H4 (cell line): ENCODE measurements at regions not wholly inside any gene's neighbourhood (a gene's known extent, or its start where the extent isn't known, plus 50 kb on each side); places are given as distances from the start of the nearest gene placed in this dataset.
A peak's percentile ranks its signal among the peaks of the same experiment; 100 is the strongest.

Source experiments
- DNase-seq: peaks from one replicate; pipeline ENCODE4 v3.0.0-alpha.2; 2015; ENCODE audit warnings: low spot score

DNA sequence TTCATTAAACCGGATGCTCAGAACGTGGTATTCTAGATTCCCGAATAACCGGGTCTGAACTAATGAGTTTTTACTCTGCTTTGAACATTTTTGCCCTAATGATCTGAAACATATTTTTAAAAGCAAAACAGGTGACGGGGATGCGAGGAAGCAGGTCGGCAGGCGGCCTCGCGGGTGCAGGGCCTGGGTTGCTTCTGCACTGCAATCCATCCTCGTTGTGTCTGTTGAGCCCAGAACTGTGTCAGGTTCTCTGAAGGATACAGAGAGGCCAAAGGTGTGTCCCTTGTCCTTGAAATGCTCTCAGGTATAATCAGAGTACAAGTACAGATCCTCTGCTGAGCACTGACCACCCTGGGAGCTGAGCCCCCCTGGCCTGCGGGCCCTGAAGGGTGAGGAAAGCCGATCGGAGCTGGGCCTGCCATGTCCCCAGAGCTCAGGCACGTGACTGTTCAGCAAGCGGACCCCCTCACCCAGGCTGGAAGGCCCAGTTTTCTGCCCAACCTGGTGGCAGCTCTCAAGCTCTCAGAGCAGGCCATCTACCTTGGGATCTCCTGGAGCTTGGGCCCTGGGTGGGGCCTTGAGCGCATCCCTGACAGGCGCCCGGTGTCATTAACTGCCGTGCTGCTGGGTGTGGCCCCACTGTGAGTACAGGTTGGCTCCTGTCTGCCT is 151.8 kb downstream of the OLFM1 start:
- DNase-seq: no peak

DNA sequence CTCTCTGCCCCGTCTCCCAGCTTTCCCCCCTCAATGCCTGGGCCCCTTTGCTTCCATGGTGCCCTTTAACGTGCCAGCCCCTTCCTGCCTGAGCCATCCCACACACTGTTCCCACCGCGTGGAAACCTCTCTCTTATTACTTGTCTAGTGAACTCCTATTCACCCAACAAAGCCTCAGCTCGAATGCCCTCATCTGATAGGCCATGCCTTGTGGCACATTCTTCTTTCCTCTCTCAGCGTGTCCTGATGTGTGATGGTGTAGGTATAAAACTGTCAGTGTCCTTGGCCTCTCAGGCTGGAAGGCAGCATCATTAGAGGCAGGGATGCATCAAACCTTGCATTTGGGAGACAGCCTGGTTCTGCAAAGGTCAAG is 152.3 kb downstream of the OLFM1 start:
- no peak for DNase-seq

DNA sequence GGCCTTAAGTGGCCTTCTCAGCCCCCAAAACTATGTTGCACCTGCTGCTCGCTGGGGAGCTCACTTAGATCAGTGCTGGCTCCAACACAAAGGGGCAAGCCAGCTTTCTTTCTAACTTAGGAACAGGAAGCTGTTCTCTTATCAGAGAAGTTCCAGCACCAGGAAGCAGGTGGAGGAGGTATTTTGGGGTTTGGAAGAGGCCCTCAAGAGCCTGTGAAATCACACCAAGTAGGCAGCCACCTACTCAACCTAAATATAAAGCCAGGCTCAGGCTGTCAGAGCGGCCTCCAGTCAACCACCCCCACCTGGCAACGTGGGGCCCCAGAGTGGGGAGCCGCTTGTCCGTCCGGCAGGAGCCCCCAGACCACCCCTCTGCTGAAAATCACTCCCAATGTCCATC is 152.8 kb downstream of the OLFM1 start:
- DNase-seq: no peak

DNA sequence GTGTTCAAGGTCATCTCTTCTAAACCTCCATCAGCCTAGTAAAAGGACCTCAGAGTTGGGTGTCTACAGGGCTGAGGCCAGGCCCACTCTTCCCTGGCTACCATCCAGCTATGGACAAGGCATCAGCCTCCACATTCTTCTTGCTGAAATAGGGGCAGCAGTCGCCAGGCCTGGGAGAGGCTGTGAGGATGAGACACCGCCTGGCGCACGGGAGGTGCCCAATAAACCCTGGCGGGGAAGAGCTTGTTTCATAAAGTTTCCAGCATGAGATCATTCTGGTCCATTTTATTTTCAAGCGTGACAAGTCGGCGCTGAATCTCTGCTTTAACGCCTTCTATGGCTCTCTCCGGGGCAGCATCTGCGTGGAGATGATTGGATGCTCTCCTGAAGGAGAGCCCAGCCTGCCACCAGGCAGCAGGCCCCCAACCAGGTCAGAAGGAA is 153.4 kb downstream of the OLFM1 start:
- DNase-seq: no peak

DNA sequence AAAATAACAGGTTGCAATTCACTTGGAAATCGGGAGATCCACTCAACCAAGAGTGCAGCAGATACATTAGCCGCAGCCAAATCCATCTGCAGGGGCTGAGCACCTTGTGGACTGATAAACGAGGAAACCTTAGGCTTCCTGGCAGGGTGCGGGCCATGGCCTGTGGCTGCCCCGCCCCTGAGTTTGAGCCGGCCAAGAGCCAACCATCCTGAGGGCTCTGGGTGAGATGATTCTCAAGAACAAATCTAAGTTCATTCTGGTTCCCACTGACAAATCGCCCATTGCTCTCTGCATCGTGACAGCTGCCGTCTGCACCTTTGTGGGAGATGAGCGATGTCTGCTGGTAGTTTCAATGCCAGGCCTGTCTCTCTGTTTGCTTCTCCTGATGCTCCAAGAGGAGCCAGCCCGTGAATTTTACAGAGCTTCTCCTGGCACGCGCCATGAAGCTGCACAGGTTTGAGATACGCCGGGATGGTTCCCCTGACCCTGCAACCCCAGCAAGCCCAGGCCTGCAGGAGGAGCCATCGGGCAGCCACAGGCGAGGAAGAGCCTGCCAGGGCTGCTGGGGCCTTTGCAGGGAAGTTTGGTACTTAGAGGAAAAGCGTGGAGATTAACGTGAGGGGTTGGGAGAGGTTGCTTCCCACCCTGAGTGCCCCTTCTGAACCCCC is 154.0 kb downstream of the OLFM1 start:
- no peak for DNase-seq

DNA sequence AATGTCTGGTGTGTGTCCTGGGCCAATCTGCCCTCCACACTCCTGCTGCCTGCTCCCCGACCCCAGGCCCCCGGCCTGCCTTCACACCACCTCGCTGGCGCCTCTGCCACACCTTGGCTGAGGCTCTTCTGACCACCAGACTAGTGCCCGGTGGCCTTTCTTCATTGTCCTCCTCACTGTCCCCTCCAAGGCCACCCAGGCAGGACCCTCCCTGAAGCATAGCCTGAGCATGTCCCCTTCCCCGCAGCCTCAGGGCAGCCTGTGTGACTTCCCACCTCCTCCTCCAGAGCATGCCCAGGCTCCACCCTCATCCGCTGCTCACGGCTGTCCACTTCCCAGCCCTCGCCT is 154.6 kb downstream of the OLFM1 start:
- no peak for DNase-seq

DNA sequence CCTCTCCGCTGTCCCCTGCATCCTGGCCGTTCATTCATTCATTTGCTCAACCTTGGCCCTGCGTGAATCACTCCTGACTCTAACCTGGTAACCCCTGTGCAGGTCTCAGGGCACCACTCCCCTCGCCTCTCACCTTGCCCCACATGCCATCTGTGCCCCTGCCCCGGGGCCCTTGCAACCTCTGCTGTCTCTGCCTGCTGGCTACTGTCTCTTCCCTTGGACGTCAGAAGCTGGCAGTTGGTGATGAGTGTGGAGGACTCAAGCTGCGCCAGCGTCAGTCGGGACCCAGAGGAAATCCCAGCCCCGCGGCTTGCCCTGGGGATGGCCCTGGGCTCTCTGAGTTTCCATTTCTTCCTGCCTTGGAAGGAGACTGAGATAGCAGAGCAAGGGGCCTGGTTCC is 154.9 kb downstream of the OLFM1 start:
- DNase-seq: no peak

DNA sequence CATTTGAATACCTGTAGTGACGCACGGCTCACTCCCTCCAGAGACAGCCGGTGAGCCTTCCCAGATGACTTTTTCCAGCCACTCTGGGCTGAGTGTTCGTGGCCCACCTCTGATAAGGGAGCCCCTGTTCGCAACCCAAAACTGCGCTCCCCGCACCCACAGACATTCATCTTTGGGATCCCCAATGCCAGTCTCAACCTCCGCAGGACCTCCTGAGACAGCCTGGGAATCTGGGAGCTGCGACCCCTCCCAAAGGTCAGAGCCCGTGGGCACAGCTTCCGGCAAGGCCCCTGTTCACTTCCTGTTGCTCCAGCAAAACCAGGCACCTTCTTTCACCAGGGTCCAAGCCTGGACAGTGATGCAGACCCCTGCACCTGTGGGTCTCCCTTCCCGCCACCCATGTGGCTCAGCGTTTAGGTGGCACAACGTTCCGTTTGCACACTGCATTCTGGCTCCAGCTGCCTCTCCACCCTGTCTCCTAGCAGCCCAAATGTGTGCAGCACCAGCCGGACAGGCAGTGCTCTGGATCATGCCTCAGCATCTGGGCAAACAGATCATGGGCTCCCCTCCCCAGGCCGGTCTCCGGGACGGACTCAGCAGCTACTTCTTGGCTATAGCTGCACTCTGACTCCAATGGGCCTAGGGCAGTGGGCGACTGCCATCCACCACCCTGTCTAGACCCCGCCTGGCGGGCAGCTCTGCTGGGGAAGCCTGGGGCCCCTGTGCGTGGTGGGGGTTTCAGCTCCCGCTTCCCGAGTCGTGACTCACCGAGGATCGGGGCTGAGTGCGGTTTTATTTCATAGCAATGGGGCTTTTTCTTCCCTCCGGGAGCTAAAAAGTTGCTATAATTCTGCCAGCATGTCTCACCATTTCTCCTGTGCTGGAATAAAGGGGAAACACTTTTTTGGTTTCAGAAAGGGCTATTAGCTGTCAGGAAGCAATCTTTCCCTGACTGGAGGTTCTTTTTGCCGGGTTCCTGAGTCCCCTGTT is 156.0 kb downstream of the OLFM1 start:
- DNase-seq: no peak

DNA sequence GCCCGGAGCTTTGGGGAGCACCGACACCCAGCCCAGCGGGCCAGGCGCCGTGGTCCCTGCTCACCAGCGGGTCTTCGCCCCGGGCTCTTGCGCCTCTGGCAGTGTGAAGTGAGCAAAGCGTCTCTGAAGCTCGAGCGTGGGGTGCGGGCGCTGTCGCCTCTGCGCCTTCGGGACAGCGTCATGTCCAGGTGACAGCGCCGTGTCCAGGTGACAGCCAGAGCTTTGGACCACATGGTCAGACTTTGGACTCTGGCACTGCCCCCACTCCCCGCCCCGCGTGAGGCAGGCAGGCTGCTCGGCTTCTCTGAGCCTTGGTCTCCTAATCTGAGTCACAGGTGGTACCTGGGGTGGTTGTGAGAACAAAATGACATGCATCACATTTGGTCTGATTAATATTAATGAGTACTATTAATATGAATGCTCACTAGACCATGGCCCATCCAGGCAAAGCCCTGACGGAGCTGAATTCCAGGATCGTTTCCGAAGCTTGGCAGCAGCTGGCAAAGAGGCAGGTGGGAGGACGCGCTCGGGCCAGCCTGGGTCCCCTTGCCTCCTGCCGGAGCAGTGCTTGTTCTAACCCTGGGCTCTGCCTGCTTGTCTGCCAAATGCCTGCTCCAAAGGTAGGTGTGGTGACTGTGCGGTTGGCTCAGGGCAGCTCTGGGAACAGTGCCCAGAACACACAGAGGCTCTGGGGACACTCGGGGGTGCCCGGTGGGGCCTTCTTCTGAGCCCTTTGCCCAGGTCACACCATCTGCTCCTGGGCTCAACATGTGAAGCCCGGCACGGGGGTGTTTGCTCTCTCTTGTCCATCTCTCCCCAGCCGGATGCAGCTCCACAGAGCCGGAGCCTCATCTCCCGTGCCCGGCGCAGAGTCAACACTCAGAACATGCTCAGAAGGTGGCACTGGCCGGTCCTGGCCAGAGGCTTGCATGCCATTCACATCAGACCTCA is 157.1 kb downstream of the OLFM1 start:
- peak; percentile 46 for DNase-seq

DNA sequence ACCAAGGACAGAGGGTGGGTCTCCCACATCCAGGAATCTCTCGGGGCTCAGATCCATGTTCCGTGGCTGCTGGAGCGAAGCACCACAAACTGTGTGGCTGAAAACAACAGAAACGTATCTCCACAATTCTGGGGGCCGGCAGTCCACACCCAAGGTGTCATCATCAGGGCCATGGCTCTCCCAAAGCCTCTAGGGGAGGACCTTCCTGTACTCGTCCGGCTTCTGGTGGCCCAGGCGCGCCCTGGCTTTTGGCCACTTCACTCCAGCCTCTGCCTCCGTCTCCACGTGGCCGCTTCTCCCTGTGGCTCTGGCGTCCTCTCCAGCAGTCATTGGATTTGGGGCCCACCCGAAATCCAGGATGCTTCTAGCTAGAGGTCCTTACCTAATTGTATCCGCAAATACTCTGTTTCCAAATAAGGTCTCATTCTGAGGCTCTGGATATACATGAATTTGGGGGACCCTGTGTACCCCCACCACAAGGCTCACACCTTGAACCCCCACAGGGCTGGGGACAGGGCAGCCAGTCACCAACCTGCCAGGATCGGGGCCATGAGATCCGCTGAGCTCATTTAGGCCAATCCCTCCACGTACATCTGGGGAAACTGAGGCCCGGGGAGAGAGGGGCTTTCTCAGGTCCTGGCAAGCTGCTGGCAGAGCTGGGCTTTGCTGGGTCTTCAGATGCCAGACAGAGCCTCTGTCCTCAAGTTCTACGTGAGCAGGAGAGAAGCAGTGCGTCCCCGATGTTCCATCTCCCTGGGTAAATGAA is 158.2 kb downstream of the OLFM1 start:
- DNase-seq: no peak

DNA sequence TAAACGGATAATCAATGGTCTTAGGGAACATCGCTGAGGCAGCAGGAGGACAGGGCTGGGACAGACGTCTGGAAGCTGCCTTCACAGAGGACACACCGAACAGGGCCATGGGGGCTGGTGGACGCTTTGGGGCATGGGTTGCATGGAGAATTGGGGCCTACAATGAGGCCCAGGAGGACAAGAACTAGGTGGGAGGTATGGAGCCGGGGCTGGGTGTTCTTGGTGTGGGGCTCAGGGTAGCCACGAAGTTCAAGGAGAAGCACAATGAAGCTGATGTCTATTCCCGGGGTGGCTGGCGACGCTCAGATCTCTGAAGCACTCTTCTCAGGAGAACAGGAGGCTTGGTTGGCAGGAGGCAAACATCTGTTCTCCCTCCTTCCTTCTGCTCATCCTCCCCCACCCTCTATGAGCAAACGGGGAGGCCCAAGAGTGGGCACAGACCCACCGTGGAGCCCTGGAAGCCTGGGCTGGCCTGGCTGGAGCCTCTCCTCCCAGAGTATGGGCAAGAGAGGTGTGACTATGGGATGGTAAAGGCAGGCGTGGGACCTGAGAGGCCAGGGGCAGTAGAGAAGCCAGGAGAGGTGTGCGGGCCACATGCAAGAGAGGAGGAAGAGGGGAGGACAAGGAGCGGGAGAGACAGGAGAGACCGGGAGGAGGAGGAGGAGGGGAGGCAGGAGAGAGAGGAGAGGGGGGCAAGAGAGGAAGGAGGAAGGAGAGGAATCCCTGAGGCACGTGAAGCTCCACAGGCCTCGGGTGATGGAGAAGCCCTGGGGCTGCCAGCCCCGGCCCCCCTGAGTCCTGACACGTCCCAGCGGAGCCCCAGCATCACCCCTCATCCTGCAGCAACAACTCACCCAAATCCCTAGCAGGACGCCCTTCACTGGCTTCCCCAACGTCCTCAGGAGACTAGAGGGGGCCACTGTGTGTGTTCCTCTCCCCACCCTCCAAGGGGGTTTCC is 159.1 kb downstream of the OLFM1 start:
- no peak for DNase-seq

DNA sequence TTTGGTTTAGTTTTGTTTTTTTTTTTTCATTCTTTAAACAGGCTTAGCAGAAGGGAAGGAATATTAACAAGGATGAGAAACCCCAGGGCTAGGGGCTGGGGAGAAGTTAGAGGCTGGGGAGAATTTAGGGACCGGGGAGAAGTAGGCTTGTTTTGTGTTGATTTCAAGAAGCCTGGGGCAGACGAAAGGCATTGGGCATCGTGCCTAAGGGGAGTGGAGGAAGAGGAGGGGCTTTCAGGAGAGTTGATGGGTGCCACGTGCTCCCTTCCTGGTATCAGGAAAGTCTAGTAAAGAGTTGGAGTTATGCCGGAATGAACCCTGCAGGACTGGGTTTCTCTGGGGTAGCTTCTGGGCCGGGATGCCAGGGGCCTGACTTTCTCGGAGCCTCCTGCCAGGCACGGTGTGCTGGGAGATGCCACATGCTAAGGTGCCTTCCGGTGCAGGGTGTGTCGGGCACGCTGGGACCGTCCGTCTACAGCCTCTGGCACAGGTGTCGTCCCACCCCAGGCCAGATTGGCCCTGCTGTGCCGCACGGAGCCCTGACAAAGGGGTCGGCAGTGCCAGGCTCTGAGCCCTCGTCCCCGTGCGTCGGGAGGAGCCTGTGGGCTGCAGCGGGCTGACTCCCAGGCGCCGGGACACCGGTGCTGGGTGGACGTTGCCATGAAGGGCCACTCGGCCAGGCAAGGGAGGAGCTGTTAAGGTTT is 159.9 kb downstream of the OLFM1 start:
- no peak for DNase-seq

DNA sequence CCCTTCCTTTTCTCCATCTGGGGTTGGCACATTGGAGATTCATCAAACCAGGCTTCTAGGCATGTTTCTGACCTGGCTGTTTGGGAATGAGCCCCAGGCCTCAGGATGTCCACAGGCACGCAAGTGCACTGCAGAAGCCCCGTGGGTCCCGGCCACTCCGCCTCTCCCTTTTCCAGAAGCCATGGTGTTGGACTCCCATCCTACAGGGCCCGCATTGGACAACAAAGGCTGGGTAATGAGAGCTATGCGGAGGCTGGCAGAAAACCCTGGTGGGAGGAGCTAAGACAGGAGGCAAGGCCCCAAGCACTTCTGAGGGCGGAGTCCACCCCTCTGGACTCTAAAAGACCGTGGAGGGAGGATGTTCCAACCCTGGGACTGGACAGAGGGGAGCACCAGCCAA is 160.6 kb downstream of the OLFM1 start:
- no peak for DNase-seq

DNA sequence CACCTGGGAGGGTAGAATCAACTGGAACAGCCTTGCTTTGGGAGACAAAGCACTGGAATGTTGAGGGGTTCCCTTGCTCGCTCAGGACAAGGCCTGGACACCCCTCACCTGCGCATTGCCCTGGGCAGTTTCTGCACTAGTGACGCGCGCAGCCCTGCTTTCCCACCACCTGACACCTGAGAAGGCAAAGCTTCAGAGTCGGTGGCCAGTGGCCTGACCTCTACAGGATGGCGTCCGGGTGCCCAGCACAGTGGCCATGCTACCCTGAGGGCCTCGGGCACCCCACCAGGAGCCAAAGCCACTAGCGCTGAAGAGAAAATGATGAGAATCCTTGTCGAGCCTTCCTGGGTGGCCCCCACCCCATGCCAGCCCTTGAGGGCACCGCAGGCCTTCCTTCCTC is 161.3 kb downstream of the OLFM1 start:
- no peak for DNase-seq

DNA sequence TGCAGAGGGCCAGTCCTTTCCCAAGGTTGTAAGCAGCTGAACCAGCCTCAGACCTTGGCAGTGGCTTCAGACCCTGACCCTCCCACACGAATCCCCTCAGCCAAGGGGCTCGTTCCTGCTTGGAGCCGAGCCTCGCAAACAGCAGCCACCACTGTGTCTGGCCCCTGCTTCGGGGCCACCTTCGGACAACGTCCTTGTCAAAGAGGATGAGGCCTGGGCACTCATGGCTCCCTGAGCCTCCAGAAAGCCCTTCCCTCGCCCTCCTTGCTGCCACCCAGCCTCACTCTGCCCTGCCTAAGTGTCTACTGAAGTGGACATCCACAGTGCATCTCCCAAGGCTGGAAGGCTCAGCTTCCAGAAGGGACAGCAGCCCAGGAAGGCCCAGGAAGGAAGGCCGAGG is 161.7 kb downstream of the OLFM1 start:
- no peak for DNase-seq

DNA sequence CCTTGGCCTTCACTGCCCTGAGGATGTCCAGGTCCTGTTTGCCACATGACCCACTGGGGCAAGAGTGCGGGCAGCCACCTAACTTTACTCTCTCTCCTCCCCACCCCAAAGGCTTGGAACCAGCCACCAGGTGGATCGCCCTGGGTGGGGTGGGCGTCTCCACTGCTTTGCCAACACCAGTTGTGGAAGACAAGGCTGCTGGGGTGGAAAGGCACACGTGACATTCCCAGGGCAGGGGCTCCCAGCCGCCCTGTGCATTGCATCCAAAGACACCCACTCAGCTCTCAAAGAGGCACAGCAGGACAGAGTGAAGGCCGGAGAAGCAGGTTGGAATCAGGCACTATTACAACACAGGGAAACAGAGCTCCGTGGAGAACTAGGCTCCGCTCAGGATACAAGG is 162.2 kb downstream of the OLFM1 start:
- no peak for DNase-seq

DNA sequence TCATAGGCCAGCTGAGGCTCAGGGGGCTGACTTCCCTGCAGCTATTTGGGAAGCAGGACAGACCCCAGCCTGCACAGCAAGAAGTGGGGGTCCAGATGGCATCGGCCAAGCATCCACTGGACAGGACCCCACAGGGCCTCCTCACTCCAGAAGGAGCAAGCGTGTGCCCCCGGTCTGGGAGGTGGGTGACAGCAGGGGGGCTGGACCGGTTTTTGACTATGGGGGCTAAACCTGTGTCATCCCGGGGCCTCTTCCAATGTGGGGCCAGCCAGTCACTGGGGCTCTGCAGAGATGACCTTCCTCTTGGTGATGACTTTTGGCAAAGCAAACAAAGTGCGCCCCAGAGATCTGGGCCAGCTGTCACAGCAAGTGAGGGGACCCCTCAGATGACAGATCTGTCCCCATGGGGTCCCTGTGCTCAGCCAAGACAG is 163.9 kb downstream of the OLFM1 start:
- no peak for DNase-seq

DNA sequence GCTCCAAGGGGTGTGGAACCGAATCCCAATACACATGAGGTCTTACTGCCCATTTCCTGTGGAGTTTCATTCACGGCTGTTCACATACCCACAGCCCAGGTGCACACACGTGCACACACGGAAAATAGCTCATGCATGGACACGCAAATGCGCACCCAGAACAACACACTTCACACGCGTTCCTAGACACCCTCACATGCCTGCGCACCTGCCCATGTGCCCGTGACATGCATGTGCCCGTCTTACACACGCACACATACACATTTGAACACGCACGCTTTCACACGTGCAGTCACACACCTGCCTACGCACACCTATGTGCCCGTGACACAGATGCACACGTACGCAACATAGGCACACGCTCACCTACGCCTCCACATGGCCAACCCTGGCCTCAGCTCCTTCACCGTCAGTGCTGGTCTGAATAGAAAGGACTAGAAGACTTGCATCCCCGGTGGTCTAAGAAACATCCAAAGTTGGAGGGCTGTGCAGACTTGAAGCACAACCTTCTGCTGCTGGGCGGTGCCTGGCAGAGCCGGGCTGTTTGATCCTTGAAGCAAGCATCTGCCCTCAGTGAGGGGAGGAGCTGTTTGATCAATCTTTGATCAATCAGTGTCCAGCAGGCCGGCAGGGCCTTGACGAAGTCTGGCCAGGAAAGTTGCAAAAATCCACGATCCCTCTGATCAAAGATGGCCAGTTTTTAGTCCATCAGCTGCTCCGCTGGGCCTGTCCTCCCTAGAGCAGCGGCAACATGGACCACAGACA is 164.7 kb downstream of the OLFM1 start:
- DNase-seq: no peak
